ENCODE measurements at regions not wholly inside any gene's neighbourhood (a gene's known extent, or its start where the extent isn't known, plus 50 kb on each side); places are given as distances from the start of the nearest gene placed in this dataset.

DNA sequence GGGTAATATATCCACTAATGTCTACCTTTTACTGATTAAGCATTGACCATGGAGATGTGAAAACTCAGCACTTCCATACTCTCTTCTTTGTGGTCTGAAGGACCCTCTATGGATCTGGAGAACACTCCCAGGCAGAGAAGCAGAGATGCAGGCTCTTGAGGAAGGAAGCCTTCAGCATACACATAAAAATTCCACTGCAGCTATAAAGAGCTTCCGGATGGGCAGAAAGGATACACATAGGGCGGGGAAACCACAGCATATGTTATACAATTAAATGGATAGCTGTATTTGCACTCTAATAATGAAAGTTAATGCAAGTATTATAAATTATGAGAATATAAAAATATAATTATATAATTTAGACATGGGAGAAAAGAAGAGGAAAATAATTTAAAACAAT lies 1258.2 kb upstream of the ALCAM start:
- DNase-seq (no peak), ATAC-seq (ENCODE audit: low read depth) (no peak)
- Mint-ChIP-seq H3K36me3 (ENCODE audit: low read depth) (no peaks in the 10 kb centered on the region), H3K27ac (no peak overlapping the region), H3K4me1 (no peaks in the 10 kb centered on the region), H3K9me3 (no peaks in the 10 kb centered on the region), H3K4me3 (no peak overlapping the region), H3K27me3 (peaks cover 2% of the 10 kb centered on the region)
- CTCF ChIA-PET = no interaction called here
- POLR2A ChIA-PET = no interaction called here
- intact Hi-C loops (cut with micrococcal nuclease) = no loop called here
- TF ChIP-seq, protein P1, sequence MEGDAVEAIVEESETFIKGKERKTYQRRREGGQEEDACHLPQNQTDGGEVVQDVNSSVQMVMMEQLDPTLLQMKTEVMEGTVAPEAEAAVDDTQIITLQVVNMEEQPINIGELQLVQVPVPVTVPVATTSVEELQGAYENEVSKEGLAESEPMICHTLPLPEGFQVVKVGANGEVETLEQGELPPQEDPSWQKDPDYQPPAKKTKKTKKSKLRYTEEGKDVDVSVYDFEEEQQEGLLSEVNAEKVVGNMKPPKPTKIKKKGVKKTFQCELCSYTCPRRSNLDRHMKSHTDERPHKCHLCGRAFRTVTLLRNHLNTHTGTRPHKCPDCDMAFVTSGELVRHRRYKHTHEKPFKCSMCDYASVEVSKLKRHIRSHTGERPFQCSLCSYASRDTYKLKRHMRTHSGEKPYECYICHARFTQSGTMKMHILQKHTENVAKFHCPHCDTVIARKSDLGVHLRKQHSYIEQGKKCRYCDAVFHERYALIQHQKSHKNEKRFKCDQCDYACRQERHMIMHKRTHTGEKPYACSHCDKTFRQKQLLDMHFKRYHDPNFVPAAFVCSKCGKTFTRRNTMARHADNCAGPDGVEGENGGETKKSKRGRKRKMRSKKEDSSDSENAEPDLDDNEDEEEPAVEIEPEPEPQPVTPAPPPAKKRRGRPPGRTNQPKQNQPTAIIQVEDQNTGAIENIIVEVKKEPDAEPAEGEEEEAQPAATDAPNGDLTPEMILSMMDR (IDR thresholded peaks at IDR 0.05) = no peak

DNA sequence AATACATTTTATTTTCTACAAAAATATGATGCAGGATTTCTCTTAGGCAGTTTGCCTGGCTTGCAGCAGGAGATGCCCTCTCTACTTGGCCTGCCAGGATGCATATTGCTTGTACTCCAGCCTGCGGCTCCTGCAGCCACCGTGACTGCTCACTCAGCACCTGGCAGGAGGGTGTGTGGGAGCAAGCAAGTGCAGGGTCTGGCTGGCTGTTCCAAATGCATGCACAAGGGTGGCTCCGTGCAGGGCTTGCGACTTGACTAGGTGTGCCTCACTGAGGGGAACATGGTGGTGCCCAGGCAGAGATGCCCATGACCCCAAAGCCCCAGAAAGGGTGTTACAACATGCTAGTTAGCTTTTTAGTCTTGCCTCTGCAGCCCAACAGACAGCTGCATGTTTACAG lies 1240.2 kb upstream of the ALCAM start:
- TF ChIP-seq, protein P1 (IDR thresholded peaks at IDR 0.05) = no peak
- H3K36me3 Mint-ChIP-seq (ENCODE audit: low read depth) = no peaks in the 10 kb centered on the region
- DNase-seq (no peak), ATAC-seq (ENCODE audit: low read depth) (no peak)
- ChIA-PET POLR2A (no interaction called here), CTCF (no interaction called here)
- H3K9me3 Mint-ChIP-seq = peaks cover 13% of the 10 kb centered on the region
- H3K4me3 Mint-ChIP-seq = no peak overlapping the region
- intact Hi-C loops (cut with micrococcal nuclease) = no loop called here
- no peaks in the 10 kb centered on the region for H3K4me1 Mint-ChIP-seq
- no peak overlapping the region for H3K27ac Mint-ChIP-seq
- no peaks in the 10 kb centered on the region for H3K27me3 Mint-ChIP-seq

DNA sequence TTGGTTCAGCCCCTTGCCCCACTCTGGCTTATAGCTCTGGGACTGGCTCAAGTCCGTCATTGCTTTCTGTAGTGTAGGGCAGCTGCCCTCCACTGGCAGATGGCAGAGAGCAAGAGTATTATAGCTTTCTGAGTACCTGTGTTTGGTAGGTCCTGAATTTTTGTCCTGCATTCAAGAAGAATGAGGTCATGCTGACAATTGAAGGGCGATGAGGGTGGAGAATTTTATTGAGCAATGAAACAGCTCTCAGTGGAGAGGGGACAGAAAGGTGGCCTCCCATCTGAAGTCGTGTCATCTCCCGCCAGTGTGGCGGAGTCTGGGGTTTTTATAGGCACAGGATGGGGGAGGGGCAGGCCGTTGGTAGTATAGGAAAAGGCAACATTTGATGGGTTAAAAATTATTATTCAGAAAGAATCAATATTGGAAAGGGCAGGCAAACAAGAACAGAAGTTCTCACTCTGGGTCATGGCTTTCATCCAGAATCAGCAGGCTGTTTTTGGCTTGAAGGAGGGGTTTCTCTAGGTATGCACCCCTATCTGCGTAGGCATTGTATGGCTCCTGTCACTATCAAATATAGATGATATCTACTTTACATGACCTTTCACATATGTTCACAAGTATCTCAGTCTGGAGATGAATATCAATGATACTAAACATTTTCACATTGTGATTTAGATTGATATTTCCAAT lies 1239.7 kb upstream of the ALCAM start:
- intact Hi-C loops (cut with micrococcal nuclease) = no loop called here
- no peak for DNase-seq
- CTCF ChIA-PET = no interaction called here
- H3K4me3 Mint-ChIP-seq = no peak overlapping the region
- POLR2A ChIA-PET = no interaction called here
- no peak overlapping the region for H3K27ac Mint-ChIP-seq
- peaks cover 13% of the 10 kb centered on the region for H3K9me3 Mint-ChIP-seq
- TF ChIP-seq, protein P1 (IDR thresholded peaks at IDR 0.05) = no peak
- no peaks in the 10 kb centered on the region for H3K36me3 Mint-ChIP-seq (ENCODE audit: low read depth)
- no peaks in the 10 kb centered on the region for H3K27me3 Mint-ChIP-seq
- no peak for ATAC-seq (ENCODE audit: low read depth)
- no peaks in the 10 kb centered on the region for H3K4me1 Mint-ChIP-seq

DNA sequence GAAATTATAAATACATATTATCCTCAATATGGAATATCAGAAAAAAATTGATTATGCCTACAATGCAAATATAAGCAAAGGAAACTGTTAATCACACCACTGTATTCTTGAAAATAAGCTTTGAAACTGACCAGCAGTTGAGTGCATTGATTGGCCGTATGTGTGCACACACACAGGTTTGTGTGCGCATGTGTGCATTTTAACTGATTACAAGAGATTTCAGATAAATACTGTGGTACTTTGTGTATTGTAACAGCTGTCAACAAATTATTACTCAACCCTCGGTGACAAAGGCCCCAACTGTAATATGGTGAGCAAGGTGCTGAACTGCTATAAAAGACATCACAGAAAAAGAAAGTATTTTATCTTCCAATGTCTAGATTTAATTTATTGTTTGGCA lies 1238.9 kb upstream of the ALCAM start:
- H3K4me1 Mint-ChIP-seq = peaks cover 3% of the 10 kb centered on the region
- no peak overlapping the region for H3K4me3 Mint-ChIP-seq
- peaks cover 13% of the 10 kb centered on the region for H3K9me3 Mint-ChIP-seq
- CTCF ChIA-PET = no interaction called here
- POLR2A ChIA-PET = no interaction called here
- H3K27ac Mint-ChIP-seq = no peak overlapping the region
- intact Hi-C loops (cut with micrococcal nuclease) = no loop called here
- DNase-seq (no peak), ATAC-seq (ENCODE audit: low read depth) (no peak)
- no peaks in the 10 kb centered on the region for H3K36me3 Mint-ChIP-seq (ENCODE audit: low read depth)
- TF ChIP-seq, protein P1 (IDR thresholded peaks at IDR 0.05) = no peak
- H3K27me3 Mint-ChIP-seq = no peaks in the 10 kb centered on the region

DNA sequence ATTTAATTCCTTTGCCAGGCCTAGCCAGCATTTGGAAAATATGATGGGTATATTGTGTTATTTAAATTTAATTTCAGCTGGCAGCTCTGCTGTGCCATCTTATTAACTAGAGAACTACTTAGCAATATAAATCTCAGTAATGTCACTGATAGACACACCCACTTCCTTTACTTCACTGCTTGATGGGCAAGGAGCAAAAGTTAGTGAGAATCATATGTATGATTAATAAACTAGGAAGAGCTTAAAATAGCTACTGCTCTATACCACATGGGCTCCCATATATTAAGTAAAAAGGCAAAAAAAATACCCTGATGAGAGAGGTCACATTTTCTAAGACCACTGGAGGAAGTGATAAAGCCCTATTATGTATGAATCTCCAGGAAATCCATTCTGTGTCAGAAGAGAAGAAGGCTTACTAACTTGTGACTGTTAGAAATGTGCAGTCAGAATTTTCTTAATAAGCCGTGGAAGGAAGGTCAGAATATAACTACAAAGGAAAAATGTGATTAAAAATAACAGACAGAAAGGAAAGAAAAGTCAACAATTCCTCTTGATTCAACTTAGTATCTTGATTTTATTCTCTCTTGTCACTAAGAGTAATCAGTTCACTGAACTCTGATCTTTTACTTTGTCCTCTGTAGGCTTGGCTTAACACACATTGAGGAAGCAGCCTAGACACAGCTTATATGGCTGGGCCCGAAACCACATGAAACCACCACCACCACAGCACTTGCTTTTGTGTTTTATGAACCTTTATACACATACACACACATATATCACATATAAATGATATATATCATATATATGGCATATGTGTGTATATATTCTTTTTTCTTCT lies 1233.9 kb upstream of the ALCAM start:
- Mint-ChIP-seq H3K4me3 (no peak overlapping the region), H3K36me3 (ENCODE audit: low read depth) (no peaks in the 10 kb centered on the region), H3K27ac (no peak overlapping the region), H3K4me1 (peaks cover 10% of the 10 kb centered on the region), H3K27me3 (no peaks in the 10 kb centered on the region), H3K9me3 (peaks cover 13% of the 10 kb centered on the region)
- TF ChIP-seq, protein P1 (IDR thresholded peaks at IDR 0.05) = no peak
- intact Hi-C loops (cut with micrococcal nuclease) = no loop called here
- POLR2A ChIA-PET = no interaction called here
- CTCF ChIA-PET = no interaction called here
- no peak for DNase-seq
- ATAC-seq (ENCODE audit: low read depth) = no peak
